Heart left ventricle (tissue), 16 donors: ENCODE measurements at regions not wholly inside any gene's neighbourhood (a gene's known extent, or its start where the extent isn't known, plus 50 kb on each side); places are given as distances from the start of the nearest gene placed in this dataset.
A peak's percentile ranks its signal among the peaks of the same experiment; 100 is the strongest.

Source experiments
- ATAC-seq, 4 donors: fragments of 200-7000 bp; cut with Tn5 transposase; one replicate each; pipeline ENCODE4 v1.9.1; 2020 to 2022; ENCODE audit warnings: moderate library complexity in 4 of 4, mild to moderate bottlenecking in 3 of 4, moderate number of reproducible peaks in 1 of 4
- DNase-seq, 5 donors: peaks; one replicate each; pipeline ENCODE4 v3.0.0-alpha.2; 2020
- H3K27ac ChIP-seq, 12 donors: fragments of 200-600 bp; sonication (generic) in 4 of 12; one replicate each; pipeline versions ENCODE4 v1.5.0 to v1.8.0; 2016 to 2022; ENCODE audit warnings: mild to moderate bottlenecking in 2 of 12
- H3K27me3 ChIP-seq, 9 donors: fragments of 200-600 bp; sonication (generic) in 2 of 9; one replicate each; pipeline versions ENCODE4 v1.5.1 to v1.8.0; 2016 to 2022; ENCODE audit warnings: mild to moderate bottlenecking in 3 of 9
- H3K36me3 ChIP-seq, 9 donors: fragments of 200-600 bp; sonication (generic) in 2 of 9; one replicate each; pipeline versions ENCODE4 v1.5.0 to v1.8.0; 2018 to 2022; ENCODE audit warnings: mild to moderate bottlenecking in 2 of 9
- H3K4me1 ChIP-seq, 12 donors: fragments of 200-600 bp; sonication (generic) in 4 of 12; one replicate each; pipeline versions ENCODE4 v1.5.0 to v1.8.0; 2016 to 2022; ENCODE audit warnings: mild to moderate bottlenecking in 3 of 12
- H3K4me3 ChIP-seq, 12 donors: fragments of 200-600 bp; sonication (generic) in 4 of 12; one replicate each; pipeline versions ENCODE4 v1.5.0 to v1.8.0; 2017 to 2022; ENCODE audit warnings: mild to moderate bottlenecking in 9 of 12, moderate library complexity in 4 of 12
- H3K9me3 ChIP-seq, 12 donors: fragments of 200-600 bp; sonication (generic) in 4 of 12; one replicate each; pipeline versions ENCODE4 v1.5.0 to v1.8.0; 2016 to 2022; ENCODE audit warnings: mild to moderate bottlenecking in 1 of 12
- POLR2A ChIP-seq, 2 donors: fragments of 450-650 bp; IDR thresholded peaks; one replicate each; pipeline ENCODE4 v1.6.1; 2017; ENCODE audit warnings: antibody characterized with exemption in 2 of 2, mild to moderate bottlenecking in 2 of 2, moderate library complexity in 2 of 2
- WGBS, 4 donors: extraction: QIAGEN DNeasy Blood & Tissue Kit in 2 of 4; methylation state at CpG; one replicate each; pipeline versions ENCODE4 v1.1.5 to v1.1.7; 2013 to 2018; 5-methylcytosine and 5-hydroxymethylcytosine counted together
- intact Hi-C, 10 donors: fragments of 100-400 bp; cut with DNase I; formaldehyde crosslinking; loops; one replicate each; pipeline versions ENCODE4 v1.11.1 to v1.14.2; 2022
- TF ChIP-seq, protein P1 (sequence below), 12 donors: fragments of 200-600 bp; sonication (generic) in 4 of 12; IDR thresholded peaks; one replicate each; pipeline versions ENCODE4 v1.5.0 to v1.8.0; 2018 to 2022; ENCODE audit warnings: antibody characterized with exemption in 12 of 12, mild to moderate bottlenecking in 5 of 12
- donor health status: ischemic (EF 13 %, LVEDD 7.1; RV severe dilation, severe dysfunction).
- donor health status: healthy with polysubstance abuse.
- donor health status: DM: no; HTN: yes; CAD: no.
- donor health status: DM: no; HTN: no; CAD: no.
- donor health status: ischemic (EF 25% LVEDD 6.9; RV normal size, moderate dysfunction).
- donor health status: ischemic (EF 25% LVEDD 5.7; RV mildly dilated, moderate dysfunction).
- donor health status: healthy.
- donor health status: DM: yes; HTN: yes; CAD: no.
- donor health status: ischemic (EF 35%, LVEDD 5.7; RV mildly dilated, moderate dysfunction).
- donor health status: nonischemic (EF 11% LVEDD 7.7; RV severe dilation, severe dysfunction).
- donor health status: DM: yes; HTN: yes; CAD: no.
- donor health status: PGD.
- donor health status: ischemic (EF 29% LVEDD 5.4; RV normal size, mild dysfunction).
- donor health status: nonischemic (EF 23%, LVEDD 6.1; RV moderate dilation, normal function).

- TF ChIP-seq, protein P1, sequence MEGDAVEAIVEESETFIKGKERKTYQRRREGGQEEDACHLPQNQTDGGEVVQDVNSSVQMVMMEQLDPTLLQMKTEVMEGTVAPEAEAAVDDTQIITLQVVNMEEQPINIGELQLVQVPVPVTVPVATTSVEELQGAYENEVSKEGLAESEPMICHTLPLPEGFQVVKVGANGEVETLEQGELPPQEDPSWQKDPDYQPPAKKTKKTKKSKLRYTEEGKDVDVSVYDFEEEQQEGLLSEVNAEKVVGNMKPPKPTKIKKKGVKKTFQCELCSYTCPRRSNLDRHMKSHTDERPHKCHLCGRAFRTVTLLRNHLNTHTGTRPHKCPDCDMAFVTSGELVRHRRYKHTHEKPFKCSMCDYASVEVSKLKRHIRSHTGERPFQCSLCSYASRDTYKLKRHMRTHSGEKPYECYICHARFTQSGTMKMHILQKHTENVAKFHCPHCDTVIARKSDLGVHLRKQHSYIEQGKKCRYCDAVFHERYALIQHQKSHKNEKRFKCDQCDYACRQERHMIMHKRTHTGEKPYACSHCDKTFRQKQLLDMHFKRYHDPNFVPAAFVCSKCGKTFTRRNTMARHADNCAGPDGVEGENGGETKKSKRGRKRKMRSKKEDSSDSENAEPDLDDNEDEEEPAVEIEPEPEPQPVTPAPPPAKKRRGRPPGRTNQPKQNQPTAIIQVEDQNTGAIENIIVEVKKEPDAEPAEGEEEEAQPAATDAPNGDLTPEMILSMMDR (IDR thresholded peaks at IDR 0.05), result no peak
- TF ChIP-seq POLR2A (IDR thresholded peaks at IDR 0.05), result no peak
- no peak for DNase-seq
- no peak for ATAC-seq
- H3K27ac ChIP-seq, result no peak overlapping the region
- no peaks in the 10 kb centered on the region for H3K9me3 ChIP-seq
- 61 to 81% (median 70%) methylated on average over 1 of the region's 1 CpG for WGBS, 4 donors
- no peaks in the 10 kb centered on the region for H3K36me3 ChIP-seq
- peaks cover 0 to 4% (median 0%) of the 10 kb centered on the region in 9 donors for H3K27me3 ChIP-seq
- no peak overlapping the region for H3K4me3 ChIP-seq
- intact Hi-C loops, result no loop called here
- peaks cover 0 to 18% (median 0%) of the 10 kb centered on the region in 12 donors for H3K4me1 ChIP-seq
Observed at GRCh38 chr3:55157731-55158130, 229.9 kb upstream of the LRTM1 start.

GRCh38 chr3:55156851-55157650 is 229.2 kb upstream of the LRTM1 start:
- DNase-seq (no peak), ATAC-seq (no peak)
- no peak overlapping the region for H3K27ac ChIP-seq
- H3K9me3 ChIP-seq, result no peaks in the 10 kb centered on the region
- H3K27me3 ChIP-seq, result peaks cover 0 to 5% (median 0%) of the 10 kb centered on the region in 9 donors
- TF ChIP-seq, protein P1 (IDR thresholded peaks at IDR 0.05), result no peak
- no peak for TF ChIP-seq POLR2A (IDR thresholded peaks at IDR 0.05)
- H3K4me1 ChIP-seq, result peaks cover 0 to 11% (median 0%) of the 10 kb centered on the region in 12 donors
- 75 to 84% (median 82%) methylated on average over 9 of the region's 9 CpGs for WGBS, 4 donors
- intact Hi-C loops, result no loop called here
- H3K4me3 ChIP-seq, result no peak overlapping the region
- no peaks in the 10 kb centered on the region for H3K36me3 ChIP-seq

DNA sequence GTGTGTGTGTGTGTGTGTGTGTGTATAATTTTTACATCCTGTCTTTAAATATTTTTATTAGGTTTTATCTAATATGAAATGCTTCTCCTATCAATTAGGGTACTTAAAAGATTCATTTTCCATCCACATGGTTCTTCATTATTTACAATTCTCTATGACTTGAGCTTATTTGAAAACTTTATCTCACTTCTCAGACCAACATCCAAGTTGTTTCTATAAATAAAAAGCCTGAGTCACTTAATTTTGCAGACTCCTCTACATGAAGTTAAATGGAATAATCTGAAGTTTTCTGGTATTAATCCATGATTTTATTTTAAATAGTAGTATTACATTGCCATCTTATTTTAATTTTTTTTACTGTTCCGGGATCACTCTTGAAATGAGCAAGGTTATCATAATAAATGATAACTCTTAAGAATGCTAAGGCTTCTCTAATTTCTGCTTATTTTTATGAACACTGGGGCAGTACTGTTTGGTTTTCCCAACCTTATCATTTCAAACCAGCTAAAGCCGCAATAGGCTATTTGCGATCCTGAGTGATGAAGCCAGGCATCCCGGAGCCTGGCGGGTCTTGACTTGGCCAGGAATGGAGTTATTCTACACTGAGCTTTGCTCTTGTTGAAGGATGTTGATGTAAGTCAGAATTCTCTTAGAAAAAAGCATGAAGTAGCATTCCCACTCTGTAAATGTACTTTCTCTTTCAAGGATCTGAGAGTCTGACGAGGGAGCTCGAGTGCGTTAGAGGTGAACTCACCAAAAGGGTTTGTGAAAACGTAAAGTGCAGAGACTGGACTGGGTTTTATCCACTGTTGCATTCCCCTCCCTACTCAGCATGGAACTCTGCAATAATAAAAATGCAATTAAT is 220.2 kb upstream of the LRTM1 start:
- no peak for DNase-seq
- Histone ChIP-seq H3K36me3 (no peaks in the 10 kb centered on the region), H3K27ac (no peak overlapping the region), H3K27me3 (peaks cover 0 to 34% (median 0%) of the 10 kb centered on the region in 9 donors), H3K4me3 (peak overlapping the region in 5 of 12 donors; percentile 1 to 41 (median 18)), H3K9me3 (no peaks in the 10 kb centered on the region), H3K4me1 (peaks cover 0 to 15% (median 0%) of the 10 kb centered on the region in 12 donors)
- TF ChIP-seq, protein P1 (IDR thresholded peaks at IDR 0.05), result no peak
- no peak for TF ChIP-seq POLR2A (IDR thresholded peaks at IDR 0.05)
- intact Hi-C loops, result no loop called here
- 54 to 59% (median 56%) methylated on average over 9 of the region's 9 CpGs for WGBS, 4 donors
- no peak for ATAC-seq

- Histone ChIP-seq H3K9me3 (no peaks in the 10 kb centered on the region), H3K27me3 (peaks cover 0 to 34% (median 0%) of the 10 kb centered on the region in 9 donors), H3K4me3 (no peak overlapping the region), H3K4me1 (peaks cover 0 to 15% (median 0%) of the 10 kb centered on the region in 12 donors), H3K36me3 (no peaks in the 10 kb centered on the region), H3K27ac (no peak overlapping the region)
- no peak for ATAC-seq
- TF ChIP-seq POLR2A (IDR thresholded peaks at IDR 0.05), result no peak
- TF ChIP-seq, protein P1 (IDR thresholded peaks at IDR 0.05), result no peak
- WGBS, 4 donors, result 53 to 64% (median 58%) methylated on average over 3 of the region's 3 CpGs
- DNase-seq, result no peak
- intact Hi-C loops, result no loop called here
Observed at GRCh38 chr3:55147406-55147805, 219.5 kb upstream of the LRTM1 start.
